GM18511 (cell line): ENCODE measurements at regions not wholly inside any gene's neighbourhood (a gene's known extent, or its start where the extent isn't known, plus 50 kb on each side); places are given as distances from the start of the nearest gene placed in this dataset.

Source experiments
- ATAC-seq: cut with Tn5 transposase; IDR thresholded peaks from one replicate; pipeline ENCODE4 v1.9.1; 2021; ENCODE audit warnings: mild to moderate bottlenecking, moderate library complexity; ENCODE audit not compliant: unreplicated experiment

- no peak for ATAC-seq
Observed at GRCh38 chr14:28709571-28710305, 56.8 kb upstream of the FOXG1 start.
